ENCODE measurements at regions not wholly inside any gene's neighbourhood (a gene's known extent, or its start where the extent isn't known, plus 50 kb on each side); places are given as distances from the start of the nearest gene placed in this dataset.

DNA sequence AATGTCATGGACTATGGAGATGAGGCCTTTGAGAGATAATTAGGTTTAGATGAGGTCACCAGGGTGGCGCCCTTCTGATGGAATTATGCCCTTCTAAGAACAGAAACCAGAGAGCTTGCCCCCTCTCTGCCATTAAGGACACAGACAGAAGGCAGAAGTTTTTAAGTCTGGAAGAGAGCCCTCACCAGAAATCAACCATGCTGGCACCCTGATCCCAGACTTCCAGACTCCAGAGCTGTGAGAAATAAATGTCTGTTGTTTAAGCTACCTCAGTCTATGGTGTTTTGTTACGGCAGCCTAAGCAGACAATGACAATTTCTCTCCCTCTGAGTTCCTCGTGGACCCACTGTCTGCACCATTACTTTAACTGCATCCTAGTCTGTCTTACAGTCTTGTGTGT is 382.0 kb downstream of the GXYLT1 start:
- H3K27me3 ChIP-seq (ENCODE audit: control insufficient read depth in 2 of 2, insufficient read depth in 2 of 2, low read length in 2 of 2) = no peaks in the 10 kb centered on the region
- in situ Hi-C loops (cut with MboI) = no loop called here
- no peak overlapping the region for H3K9ac ChIP-seq (ENCODE audit: insufficient read depth in 1 of 2, low read depth in 2 of 2, low read length in 2 of 2)
- no peak overlapping the region for H3K4me3 ChIP-seq
- H3K4me2 ChIP-seq (ENCODE audit: insufficient read depth, low read length) = no peak overlapping the region
- H3K79me2 ChIP-seq (ENCODE audit: control insufficient read depth, insufficient read depth, low read length) = no peaks in the 10 kb centered on the region
- CTCF ChIA-PET (ENCODE audit: low intra/inter-chr PET ratio) = no interaction called here
- no peak overlapping the region for H2AFZ ChIP-seq (ENCODE audit: low read depth, low read length)
- FAIRE-seq (no peak), DNase-seq (ENCODE audit: extremely low read depth in 1 of 4, low spot score in 3 of 4) (no peak), ATAC-seq (no peak)
- POLR2A ChIA-PET = no interaction called here
- no TSS peak for BruUV-seq (replicated peaks)
- H3K9me1 ChIP-seq (ENCODE audit: control insufficient read depth, insufficient read depth, low read length) = no peaks in the 10 kb centered on the region
- H3K36me3 ChIP-seq (ENCODE audit: control insufficient read depth, insufficient read depth, low read length) = no peaks in the 10 kb centered on the region
- H3K4me1 ChIP-seq (replicated peaks in 1 of 2; ENCODE audit: control insufficient read depth in 2 of 2, insufficient read depth in 2 of 2, low read length in 2 of 2) = no peaks in the 10 kb centered on the region
- H3K9me3 ChIP-seq (replicated peaks; ENCODE audit: control insufficient read depth, insufficient read depth, low read depth, low read length) = no peaks in the 10 kb centered on the region
- 0% methylated on average over 3 of the region's 3 CpGs for WGBS (ENCODE audit: insufficient coverage, low coverage, missing lambda C conversion rate)
- TF ChIP-seq ILF3 (IDR thresholded peaks at IDR 0.05; ENCODE audit: borderline replicate concordance) (no peak), CBX5 (IDR thresholded peaks at IDR 0.05; ENCODE audit: borderline replicate concordance, low read depth) (no peak), PATZ1 (CRISPR knock-in tag; IDR thresholded peaks at IDR 0.05; ENCODE audit: borderline replicate concordance) (no peak)
- H4K20me1 ChIP-seq (replicated peaks; ENCODE audit: control insufficient read depth, insufficient read depth, low read length) = no peaks in the 10 kb centered on the region
- intact Hi-C loops (cut with micrococcal nuclease) = no loop called here
- no peak overlapping the region for H3K27ac ChIP-seq (ENCODE audit: extremely low read depth, low read depth, low read length)

GRCh38 chr12:41745593-41745992 is 399.1 kb downstream of the GXYLT1 start:
- ChIA-PET CTCF (ENCODE audit: low intra/inter-chr PET ratio) (no interaction called here), POLR2A (no interaction called here)
- intact Hi-C loops (cut with micrococcal nuclease) (no loop called here), in situ Hi-C loops (cut with MboI) (no loop called here)
- H3K9me1 ChIP-seq (ENCODE audit: control insufficient read depth, insufficient read depth, low read length) = no peaks in the 10 kb centered on the region
- no peaks in the 10 kb centered on the region for H3K79me2 ChIP-seq (ENCODE audit: control insufficient read depth, insufficient read depth, low read length)
- H3K4me1 ChIP-seq (replicated peaks in 1 of 2; ENCODE audit: control insufficient read depth in 2 of 2, insufficient read depth in 2 of 2, low read length in 2 of 2) = no peaks in the 10 kb centered on the region
- no peak overlapping the region for H3K4me2 ChIP-seq (ENCODE audit: insufficient read depth, low read length)
- ATAC-seq (no peak), DNase-seq (ENCODE audit: extremely low read depth in 1 of 4, low spot score in 3 of 4) (no peak), FAIRE-seq (no peak)
- H3K27me3 ChIP-seq (ENCODE audit: control insufficient read depth in 2 of 2, insufficient read depth in 2 of 2, low read length in 2 of 2) = no peaks in the 10 kb centered on the region
- BruUV-seq (replicated peaks) = no TSS peak
- whole genome bisulfite sequencing (ENCODE audit: insufficient coverage, low coverage, missing lambda C conversion rate) = 0% methylated on average over 3 of the region's 3 CpGs
- no peaks in the 10 kb centered on the region for H3K9me3 ChIP-seq (replicated peaks; ENCODE audit: control insufficient read depth, insufficient read depth, low read depth, low read length)
- no peaks in the 10 kb centered on the region for H3K36me3 ChIP-seq (ENCODE audit: control insufficient read depth, insufficient read depth, low read length)
- H2AFZ ChIP-seq (ENCODE audit: low read depth, low read length) = no peak overlapping the region
- H3K9ac ChIP-seq (ENCODE audit: insufficient read depth in 1 of 2, low read depth in 2 of 2, low read length in 2 of 2) = no peak overlapping the region
- no peak overlapping the region for H3K4me3 ChIP-seq
- no peaks in the 10 kb centered on the region for H4K20me1 ChIP-seq (replicated peaks; ENCODE audit: control insufficient read depth, insufficient read depth, low read length)
- no peak overlapping the region for H3K27ac ChIP-seq (ENCODE audit: extremely low read depth, low read depth, low read length)
- TF ChIP-seq MEIS2 (IDR thresholded peaks at IDR 0.05; ENCODE audit: partially characterized antibody) (no peak), NR0B1 (IDR thresholded peaks at IDR 0.05; ENCODE audit: partially characterized antibody) (no peak), HNRNPL (IDR thresholded peaks at IDR 0.05; ENCODE audit: low read depth, low read length) (no peak)
- TF ChIP-seq, protein P1, sequence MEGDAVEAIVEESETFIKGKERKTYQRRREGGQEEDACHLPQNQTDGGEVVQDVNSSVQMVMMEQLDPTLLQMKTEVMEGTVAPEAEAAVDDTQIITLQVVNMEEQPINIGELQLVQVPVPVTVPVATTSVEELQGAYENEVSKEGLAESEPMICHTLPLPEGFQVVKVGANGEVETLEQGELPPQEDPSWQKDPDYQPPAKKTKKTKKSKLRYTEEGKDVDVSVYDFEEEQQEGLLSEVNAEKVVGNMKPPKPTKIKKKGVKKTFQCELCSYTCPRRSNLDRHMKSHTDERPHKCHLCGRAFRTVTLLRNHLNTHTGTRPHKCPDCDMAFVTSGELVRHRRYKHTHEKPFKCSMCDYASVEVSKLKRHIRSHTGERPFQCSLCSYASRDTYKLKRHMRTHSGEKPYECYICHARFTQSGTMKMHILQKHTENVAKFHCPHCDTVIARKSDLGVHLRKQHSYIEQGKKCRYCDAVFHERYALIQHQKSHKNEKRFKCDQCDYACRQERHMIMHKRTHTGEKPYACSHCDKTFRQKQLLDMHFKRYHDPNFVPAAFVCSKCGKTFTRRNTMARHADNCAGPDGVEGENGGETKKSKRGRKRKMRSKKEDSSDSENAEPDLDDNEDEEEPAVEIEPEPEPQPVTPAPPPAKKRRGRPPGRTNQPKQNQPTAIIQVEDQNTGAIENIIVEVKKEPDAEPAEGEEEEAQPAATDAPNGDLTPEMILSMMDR (IDR thresholded peaks at IDR 0.05 in 2 of 3, conservative IDR thresholded peaks at IDR 0.05 in 1 of 3; ENCODE audit: insufficient read depth in 2 of 3, low read depth in 1 of 3, low read length in 3 of 3) = no peak
- TF ChIP-seq, protein P2, sequence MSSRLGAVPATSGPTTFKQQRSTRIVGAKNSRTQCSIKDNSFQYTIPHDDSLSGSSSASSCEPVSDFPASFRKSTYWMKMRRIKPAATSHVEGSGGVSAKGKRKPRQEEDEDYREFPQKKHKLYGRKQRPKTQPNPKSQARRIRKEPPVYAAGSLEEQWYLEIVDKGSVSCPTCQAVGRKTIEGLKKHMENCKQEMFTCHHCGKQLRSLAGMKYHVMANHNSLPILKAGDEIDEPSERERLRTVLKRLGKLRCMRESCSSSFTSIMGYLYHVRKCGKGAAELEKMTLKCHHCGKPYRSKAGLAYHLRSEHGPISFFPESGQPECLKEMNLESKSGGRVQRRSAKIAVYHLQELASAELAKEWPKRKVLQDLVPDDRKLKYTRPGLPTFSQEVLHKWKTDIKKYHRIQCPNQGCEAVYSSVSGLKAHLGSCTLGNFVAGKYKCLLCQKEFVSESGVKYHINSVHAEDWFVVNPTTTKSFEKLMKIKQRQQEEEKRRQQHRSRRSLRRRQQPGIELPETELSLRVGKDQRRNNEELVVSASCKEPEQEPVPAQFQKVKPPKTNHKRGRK (tag; IDR thresholded peaks at IDR 0.05) = no peak

Measured in K562 (cell line).